ENCODE measurements at regions not wholly inside any gene's neighbourhood (a gene's known extent, or its start where the extent isn't known, plus 50 kb on each side); places are given as distances from the start of the nearest gene placed in this dataset.

- DNase-seq (ENCODE audit: low read depth in 3 of 3), result no peak
These were observed 178.0 kb downstream of the PRDM2 start for GRCh38 chr1:13878021-13878420.

- no peak for DNase-seq (ENCODE audit: low read depth in 3 of 3)
These were observed 178.5 kb downstream of the PRDM2 start for GRCh38 chr1:13878451-13878850.

- DNase-seq (ENCODE audit: low read depth in 3 of 3), result no peak
These were observed 181.5 kb downstream of the PRDM2 start for GRCh38 chr1:13881385-13882088.

GRCh38 chr1:13888351-13888986 lies 188.5 kb downstream of the PRDM2 start:
- DNase-seq (ENCODE audit: low read depth in 3 of 3), result no peak

GRCh38 chr1:13889495-13889894 lies 189.5 kb downstream of the PRDM2 start:
- DNase-seq (ENCODE audit: low read depth in 3 of 3), result no peak

- DNase-seq (ENCODE audit: low read depth in 3 of 3), result no peak
These were observed 190.8 kb downstream of the PRDM2 start for GRCh38 chr1:13890766-13891165.

GRCh38 chr1:13892198-13892597 lies 192.2 kb downstream of the PRDM2 start:
- no peak for DNase-seq (ENCODE audit: low read depth in 3 of 3)

GRCh38 chr1:13892671-13893325 lies 192.8 kb downstream of the PRDM2 start:
- no peak for DNase-seq (ENCODE audit: low read depth in 3 of 3)

- no peak for DNase-seq (ENCODE audit: low read depth in 3 of 3)
These were observed 193.4 kb downstream of the PRDM2 start for GRCh38 chr1:13893409-13893821.

- DNase-seq (ENCODE audit: low read depth in 3 of 3), result no peak
These were observed 196.9 kb downstream of the PRDM2 start for GRCh38 chr1:13896932-13897331.

- DNase-seq (ENCODE audit: low read depth in 3 of 3), result no peak
These were observed 198.4 kb downstream of the PRDM2 start for GRCh38 chr1:13898406-13898805.

GRCh38 chr1:13899856-13900255 lies 199.9 kb downstream of the PRDM2 start:
- no peak for DNase-seq (ENCODE audit: low read depth in 3 of 3)

- no peak for DNase-seq (ENCODE audit: low read depth in 3 of 3)
These were observed 200.6 kb downstream of the PRDM2 start for GRCh38 chr1:13900583-13900982.

GRCh38 chr1:13901039-13901438 lies 201.1 kb downstream of the PRDM2 start:
- no peak for DNase-seq (ENCODE audit: low read depth in 3 of 3)

- DNase-seq (ENCODE audit: low read depth in 3 of 3), result no peak
These were observed 201.6 kb downstream of the PRDM2 start for GRCh38 chr1:13901597-13901996.

GRCh38 chr1:13908128-13908527 lies 208.1 kb downstream of the PRDM2 start:
- no peak for DNase-seq (ENCODE audit: low read depth in 3 of 3)

- DNase-seq (ENCODE audit: low read depth in 3 of 3), result no peak
These were observed 212.0 kb downstream of the PRDM2 start for GRCh38 chr1:13911697-13912619.

GRCh38 chr1:13913396-13913795 lies 213.4 kb downstream of the PRDM2 start:
- no peak for DNase-seq (ENCODE audit: low read depth in 3 of 3)

- DNase-seq (ENCODE audit: low read depth in 3 of 3), result no peak
These were observed 216.5 kb downstream of the PRDM2 start for GRCh38 chr1:13916530-13916929.

GRCh38 chr1:13917607-13918006 lies 217.6 kb downstream of the PRDM2 start:
- no peak for DNase-seq (ENCODE audit: low read depth in 3 of 3)

- DNase-seq (ENCODE audit: low read depth in 3 of 3), result no peak
These were observed 218.9 kb downstream of the PRDM2 start for GRCh38 chr1:13918862-13919261.

- DNase-seq (ENCODE audit: low read depth in 3 of 3), result no peak
These were observed 221.2 kb downstream of the PRDM2 start for GRCh38 chr1:13921190-13921589.

Measured in stimulated activated CD4-positive, alpha-beta T cell treated with anti-CD3 and anti-CD28 coated beads, TNF-alpha, amount 100 ng/mL, for 4 hours (primary cell).